ENCODE measurements at regions not wholly inside any gene's neighbourhood (a gene's known extent, or its start where the extent isn't known, plus 50 kb on each side); places are given as distances from the start of the nearest gene placed in this dataset.

DNA sequence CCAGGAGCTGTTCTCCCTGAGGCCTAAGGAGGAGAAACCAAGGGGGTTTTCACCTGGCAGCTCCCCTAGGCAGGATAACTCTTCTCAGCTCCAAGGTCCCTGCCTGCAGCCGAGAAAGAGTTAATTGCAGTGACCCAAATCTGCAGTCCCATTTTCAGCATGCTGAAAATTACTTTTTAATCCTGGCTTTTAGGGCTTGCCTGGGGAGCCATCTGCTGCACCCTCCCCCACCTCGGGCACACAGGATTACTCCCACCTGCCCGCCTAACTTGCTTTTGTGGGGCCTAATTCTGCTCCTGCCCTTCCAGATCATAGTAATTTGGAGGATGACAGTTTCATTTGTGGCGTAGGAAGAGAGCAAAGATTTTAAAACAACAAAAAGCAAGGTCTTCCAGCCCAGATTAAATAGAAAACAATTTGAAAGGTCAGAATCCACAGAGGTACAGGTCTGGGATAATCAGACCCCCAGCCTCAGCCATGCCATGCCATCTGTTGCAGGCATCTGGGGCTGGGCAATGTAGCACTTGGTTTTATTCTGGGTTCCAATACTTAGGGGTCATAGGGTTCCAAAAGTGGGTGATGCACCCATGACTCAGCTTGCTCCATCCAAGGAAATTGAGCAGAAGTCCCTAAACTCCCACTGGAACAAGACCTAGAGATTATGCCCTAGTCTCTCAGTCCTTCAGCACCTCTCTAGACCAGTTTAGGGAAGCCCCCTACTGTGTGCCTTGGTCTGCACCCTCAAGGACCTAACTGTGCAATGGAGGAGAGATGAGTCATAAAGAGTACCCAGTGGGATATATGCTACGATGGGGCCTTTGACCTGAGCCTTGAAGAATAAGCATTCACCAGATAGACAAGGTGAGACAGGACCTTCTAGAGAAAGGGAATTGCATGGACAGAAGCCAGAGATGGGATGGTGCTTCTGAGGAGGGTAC lies 64.5 kb upstream of the NLK start:
- TF ChIP-seq, protein P1, sequence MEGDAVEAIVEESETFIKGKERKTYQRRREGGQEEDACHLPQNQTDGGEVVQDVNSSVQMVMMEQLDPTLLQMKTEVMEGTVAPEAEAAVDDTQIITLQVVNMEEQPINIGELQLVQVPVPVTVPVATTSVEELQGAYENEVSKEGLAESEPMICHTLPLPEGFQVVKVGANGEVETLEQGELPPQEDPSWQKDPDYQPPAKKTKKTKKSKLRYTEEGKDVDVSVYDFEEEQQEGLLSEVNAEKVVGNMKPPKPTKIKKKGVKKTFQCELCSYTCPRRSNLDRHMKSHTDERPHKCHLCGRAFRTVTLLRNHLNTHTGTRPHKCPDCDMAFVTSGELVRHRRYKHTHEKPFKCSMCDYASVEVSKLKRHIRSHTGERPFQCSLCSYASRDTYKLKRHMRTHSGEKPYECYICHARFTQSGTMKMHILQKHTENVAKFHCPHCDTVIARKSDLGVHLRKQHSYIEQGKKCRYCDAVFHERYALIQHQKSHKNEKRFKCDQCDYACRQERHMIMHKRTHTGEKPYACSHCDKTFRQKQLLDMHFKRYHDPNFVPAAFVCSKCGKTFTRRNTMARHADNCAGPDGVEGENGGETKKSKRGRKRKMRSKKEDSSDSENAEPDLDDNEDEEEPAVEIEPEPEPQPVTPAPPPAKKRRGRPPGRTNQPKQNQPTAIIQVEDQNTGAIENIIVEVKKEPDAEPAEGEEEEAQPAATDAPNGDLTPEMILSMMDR (IDR thresholded peaks at IDR 0.05), result no peak
- no peak for TF ChIP-seq POLR2A (IDR thresholded peaks at IDR 0.05)

Data from tibial nerve (tissue), 3 donors.